GM12874 (cell line): ENCODE measurements at regions not wholly inside any gene's neighbourhood (a gene's known extent, or its start where the extent isn't known, plus 50 kb on each side); places are given as distances from the start of the nearest gene placed in this dataset.

Experiments used
- TF ChIP-seq, protein P1 (sequence below): IDR thresholded peaks from 2 replicates; pipeline ENCODE4 v1.5.1; 2011; ENCODE audit warnings: low read depth, mild to moderate bottlenecking, control low read depth, low read length, moderate library complexity; ENCODE audit not compliant: insufficient read depth

GRCh38 chr12:47478426-47478825 is 227.4 kb downstream of the RPAP3 start:
- TF ChIP-seq, protein P1, sequence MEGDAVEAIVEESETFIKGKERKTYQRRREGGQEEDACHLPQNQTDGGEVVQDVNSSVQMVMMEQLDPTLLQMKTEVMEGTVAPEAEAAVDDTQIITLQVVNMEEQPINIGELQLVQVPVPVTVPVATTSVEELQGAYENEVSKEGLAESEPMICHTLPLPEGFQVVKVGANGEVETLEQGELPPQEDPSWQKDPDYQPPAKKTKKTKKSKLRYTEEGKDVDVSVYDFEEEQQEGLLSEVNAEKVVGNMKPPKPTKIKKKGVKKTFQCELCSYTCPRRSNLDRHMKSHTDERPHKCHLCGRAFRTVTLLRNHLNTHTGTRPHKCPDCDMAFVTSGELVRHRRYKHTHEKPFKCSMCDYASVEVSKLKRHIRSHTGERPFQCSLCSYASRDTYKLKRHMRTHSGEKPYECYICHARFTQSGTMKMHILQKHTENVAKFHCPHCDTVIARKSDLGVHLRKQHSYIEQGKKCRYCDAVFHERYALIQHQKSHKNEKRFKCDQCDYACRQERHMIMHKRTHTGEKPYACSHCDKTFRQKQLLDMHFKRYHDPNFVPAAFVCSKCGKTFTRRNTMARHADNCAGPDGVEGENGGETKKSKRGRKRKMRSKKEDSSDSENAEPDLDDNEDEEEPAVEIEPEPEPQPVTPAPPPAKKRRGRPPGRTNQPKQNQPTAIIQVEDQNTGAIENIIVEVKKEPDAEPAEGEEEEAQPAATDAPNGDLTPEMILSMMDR: no peak

- TF ChIP-seq, protein P1: no peak
Observed at GRCh38 chr12:47473091-47473490, 232.7 kb downstream of the RPAP3 start.

DNA sequence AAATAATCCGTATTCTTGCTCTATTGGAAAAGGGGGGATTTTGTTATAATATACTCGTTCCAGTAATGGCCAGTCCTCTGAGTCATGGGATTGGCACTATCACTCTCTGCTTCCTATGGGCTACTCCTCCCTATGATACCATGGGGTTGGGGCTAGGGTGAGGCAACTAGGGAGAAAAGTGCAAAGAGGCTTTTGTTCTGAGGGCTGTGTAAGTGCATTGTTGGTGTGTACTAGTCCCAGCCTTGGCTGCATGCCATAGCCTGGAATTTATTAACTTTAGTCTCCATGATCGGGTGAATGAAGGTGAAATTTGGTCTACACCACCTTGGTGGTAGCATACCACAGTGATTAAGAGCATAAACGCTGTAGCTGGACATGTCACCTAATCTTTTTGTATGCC is 247.6 kb downstream of the RPAP3 start:
- TF ChIP-seq, protein P1: no peak

DNA sequence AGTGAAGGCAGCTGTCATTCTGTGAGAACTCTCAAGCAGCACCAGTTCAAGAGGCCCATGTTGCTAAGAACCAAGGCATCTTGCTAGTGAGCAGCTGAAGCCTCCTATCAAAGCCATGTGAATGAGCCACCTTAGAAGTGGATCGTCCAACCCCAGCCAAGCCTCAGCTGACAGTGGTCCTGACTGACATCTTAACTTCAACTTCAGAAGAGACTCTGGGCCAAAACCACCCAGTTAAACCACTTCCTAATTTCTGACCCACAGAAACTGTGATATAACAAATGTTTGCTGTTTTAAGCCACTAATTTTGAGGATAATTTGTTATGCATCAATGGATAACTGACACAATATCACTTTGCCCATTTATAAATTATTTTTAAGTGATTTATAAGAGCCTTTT is 256.0 kb downstream of the RPAP3 start:
- TF ChIP-seq, protein P1: no peak

- TF ChIP-seq, protein P1: no peak
Observed at GRCh38 chr12:47442310-47442709, 263.5 kb downstream of the RPAP3 start.

GRCh38 chr12:47441490-47441889 is 264.3 kb downstream of the RPAP3 start:
- TF ChIP-seq, protein P1: no peak

- TF ChIP-seq, protein P1: no peak
Observed at GRCh38 chr12:47438175-47438574, 267.7 kb downstream of the RPAP3 start.

DNA sequence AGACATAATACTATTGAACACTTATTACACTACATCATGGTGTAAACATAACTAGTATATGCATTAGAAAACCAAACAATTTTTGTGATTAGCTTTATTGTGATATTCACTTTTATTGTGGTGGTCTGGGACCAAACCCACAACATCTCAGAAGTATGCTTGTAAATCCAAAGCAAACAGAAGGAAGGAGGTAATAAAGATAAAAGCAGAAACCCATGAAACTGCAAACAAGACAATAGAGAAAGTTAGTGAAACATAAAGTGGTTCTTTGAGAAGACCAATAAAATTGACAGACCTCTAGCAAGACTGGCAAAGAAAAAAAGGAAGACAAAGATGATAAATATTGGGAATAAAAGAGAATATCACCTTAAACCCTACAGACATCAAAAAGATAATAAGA is 268.3 kb downstream of the RPAP3 start:
- TF ChIP-seq, protein P1: no peak
